CD4-positive, CD25-positive, alpha-beta regulatory T cell (primary cell): ENCODE measurements at regions not wholly inside any gene's neighbourhood (a gene's known extent, or its start where the extent isn't known, plus 50 kb on each side); places are given as distances from the start of the nearest gene placed in this dataset.
"Not testable (repeated sequence)": the region's sequence is repeated elsewhere in the genome, so short reads cannot be mapped to it uniquely, and the experiment has no call there.

Source experiments
- ATAC-seq, 2 donors: fragments of 150-1000 bp; cut with Tn5 transposase; one replicate each; pipeline ENCODE4 v1.10.0; 2021; ENCODE audit warnings: low read depth in 2 of 2, moderate number of reproducible peaks in 2 of 2, moderate library complexity in 1 of 2
- DNase-seq, 3 donors: peaks; one replicate each; pipeline versions ENCODE4 v3.0.0 to v3.0.0-alpha.2; 2012 to 2022; ENCODE audit warnings: mixed read lengths in 1 of 3
- H3K27ac ChIP-seq: one replicate; pipeline ENCODE4 v1.7.0; 2013; ENCODE audit warnings: mild to moderate bottlenecking, low read length; ENCODE audit not compliant: insufficient read depth, poor library complexity, severe bottlenecking
- H3K27me3 ChIP-seq: one replicate; pipeline ENCODE4 v1.7.0; 2013; ENCODE audit warnings: low read length; ENCODE audit not compliant: control insufficient read depth, insufficient read depth
- H3K36me3 ChIP-seq: one replicate; pipeline ENCODE4 v1.7.0; 2013; ENCODE audit warnings: mild to moderate bottlenecking, low read length, moderate library complexity; ENCODE audit not compliant: control insufficient read depth, insufficient read depth
- H3K4me1 ChIP-seq: 2 replicates; pipeline ENCODE4 v1.7.0; 2013; ENCODE audit warnings: mild to moderate bottlenecking, low read length; ENCODE audit not compliant: insufficient read depth, control insufficient read depth, poor library complexity, severe bottlenecking
- H3K4me3 ChIP-seq: one replicate; pipeline ENCODE4 v1.7.0; 2013; ENCODE audit warnings: low read depth, mild to moderate bottlenecking, low read length, moderate library complexity
- H3K9me3 ChIP-seq, 2 experiments: 1 replicate in 1 of 2; 2 replicates in 1 of 2; pipeline ENCODE4 v1.7.0; 2013; ENCODE audit warnings: low read length in 2 of 2, mild to moderate bottlenecking in 1 of 2, moderate library complexity in 1 of 2; ENCODE audit not compliant: control insufficient read depth in 2 of 2
- H3K27ac Mint-ChIP-seq, 3 donors: one replicate each; pipeline ENCODE4 v1.8.0; 2020 to 2022; ENCODE audit warnings: mild to moderate bottlenecking in 3 of 3, mixed read lengths in 3 of 3, moderate library complexity in 2 of 3
- H3K27me3 Mint-ChIP-seq: one replicate; pipeline ENCODE4 v1.8.0; 2022; ENCODE audit warnings: mild to moderate bottlenecking, mixed read lengths
- H3K36me3 Mint-ChIP-seq: one replicate; pipeline ENCODE4 v1.8.0; 2020; ENCODE audit warnings: mixed read lengths
- H3K4me1 Mint-ChIP-seq, 4 donors: one replicate each; pipeline ENCODE4 v1.8.0; 2020 to 2022; ENCODE audit warnings: mixed read lengths in 4 of 4, mild to moderate bottlenecking in 1 of 4
- H3K4me3 Mint-ChIP-seq, 4 donors: one replicate each; pipeline ENCODE4 v1.8.0; 2020 to 2022; ENCODE audit warnings: mild to moderate bottlenecking in 4 of 4, mixed read lengths in 4 of 4, moderate library complexity in 3 of 4
- H3K9me3 Mint-ChIP-seq, 7 donors: one replicate each; pipeline ENCODE4 v1.8.0; 2020 to 2022; ENCODE audit warnings: mixed read lengths in 7 of 7, mild to moderate bottlenecking in 3 of 7, moderate library complexity in 2 of 7

- no peak overlapping the region for H3K27ac Mint-ChIP-seq
- peaks cover 3% of the 10 kb centered on the region for H3K36me3 Mint-ChIP-seq
- no peak overlapping the region for H3K4me3 Mint-ChIP-seq
- peaks cover 31% of the 10 kb centered on the region for H3K27me3 Mint-ChIP-seq
- Histone ChIP-seq H3K27ac (no peak overlapping the region), H3K27me3 (peaks cover 1% of the 10 kb centered on the region), H3K4me1 (no peaks in the 10 kb centered on the region), H3K9me3 (peaks cover 0 to 2% of the 10 kb centered on the region in 2 experiments), H3K4me3 (no peak overlapping the region), H3K36me3 (no peaks in the 10 kb centered on the region)
- ATAC-seq = no peak
- peaks cover 4 to 9% (median 6%) of the 10 kb centered on the region in 4 donors for H3K4me1 Mint-ChIP-seq
- DNase-seq = no peak
- peaks cover 0 to 16% (median 3%) of the 10 kb centered on the region in 7 donors for H3K9me3 Mint-ChIP-seq
Measured at GRCh38 chr1:19552291-19553010, 67.1 kb upstream of the CAPZB start.

DNA sequence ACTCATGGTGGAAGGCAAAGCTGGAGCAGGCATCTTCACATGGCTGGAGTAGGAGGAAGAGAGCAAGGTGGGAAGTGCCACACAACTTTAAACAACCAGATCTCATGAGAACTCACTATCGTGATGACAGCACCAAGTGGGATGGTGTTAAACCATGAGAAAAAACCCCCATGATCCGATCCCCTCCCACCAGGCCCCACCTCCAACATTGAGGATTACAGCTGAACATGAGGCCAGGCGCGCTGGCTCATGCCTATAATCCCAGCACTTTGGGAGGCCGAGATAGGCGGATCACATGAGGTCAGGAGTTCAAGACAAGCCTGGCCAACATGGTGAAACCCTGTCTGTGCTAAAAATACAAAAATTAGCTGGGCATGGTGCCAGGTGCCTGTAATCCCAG is 66.5 kb upstream of the CAPZB start:
- H3K36me3 Mint-ChIP-seq, ATAC-seq, H3K36me3 ChIP-seq, H3K4me3 Mint-ChIP-seq, H3K4me3 ChIP-seq, H3K27ac Mint-ChIP-seq, H3K4me1 ChIP-seq, H3K9me3 ChIP-seq, H3K27ac ChIP-seq, DNase-seq, H3K27me3 ChIP-seq, H3K4me1 Mint-ChIP-seq: not testable (repeated sequence)
- Mint-ChIP-seq H3K9me3 (peaks cover 0 to 22% (median 3%) of the 10 kb centered on the region in 7 donors), H3K27me3 (peaks cover 32% of the 10 kb centered on the region)

GRCh38 chr1:19550437-19550836 is 65.1 kb upstream of the CAPZB start:
- not testable (repeated sequence) for H3K36me3 ChIP-seq, H3K9me3 ChIP-seq, H3K27ac Mint-ChIP-seq, H3K27me3 ChIP-seq, H3K4me3 Mint-ChIP-seq, ATAC-seq, DNase-seq, H3K27ac ChIP-seq, H3K36me3 Mint-ChIP-seq, H3K4me1 ChIP-seq, H3K4me3 ChIP-seq, H3K4me1 Mint-ChIP-seq
- peaks cover 0 to 29% (median 4%) of the 10 kb centered on the region in 7 donors for H3K9me3 Mint-ChIP-seq
- peaks cover 32% of the 10 kb centered on the region for H3K27me3 Mint-ChIP-seq

DNA sequence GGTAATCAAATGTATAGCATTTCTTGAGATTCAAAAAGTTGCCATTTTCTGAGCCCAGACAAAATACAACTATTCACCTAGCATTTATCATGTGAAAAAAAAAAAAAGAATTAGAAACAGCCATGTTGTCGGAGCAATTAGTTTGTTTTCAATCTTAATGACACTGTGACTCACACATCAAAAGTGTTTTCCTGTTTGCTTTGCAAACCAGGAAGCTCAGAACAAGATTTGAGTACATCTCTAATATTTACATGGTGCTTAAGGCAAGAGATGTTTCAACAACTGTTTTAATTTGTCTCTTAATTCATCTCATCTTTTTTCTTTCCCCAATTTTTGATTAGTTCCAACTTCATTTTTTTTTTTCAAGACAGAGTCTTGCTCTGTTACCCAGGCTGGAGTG is 62.5 kb upstream of the CAPZB start:
- Histone ChIP-seq H3K9me3 (peaks cover 0 to 10% of the 10 kb centered on the region in 2 experiments), H3K4me3 (peak overlapping the region; percentile 40), H3K27me3 (peaks cover 9% of the 10 kb centered on the region), H3K36me3 (no peaks in the 10 kb centered on the region), H3K4me1 (no peaks in the 10 kb centered on the region), H3K27ac (no peak overlapping the region)
- DNase-seq = peak in 1 of 3 donors; percentile 19
- Mint-ChIP-seq H3K4me1 (peaks cover 4 to 10% (median 7%) of the 10 kb centered on the region in 4 donors), H3K27me3 (peaks cover 29% of the 10 kb centered on the region), H3K27ac (peak overlapping the region in 2 of 3 donors; percentile 53 to 73), H3K36me3 (peaks cover 9% of the 10 kb centered on the region), H3K4me3 (peak overlapping the region in 2 of 4 donors; percentile 14 to 55), H3K9me3 (peaks cover 0 to 29% (median 2%) of the 10 kb centered on the region in 7 donors)
- peak; percentile 50 to 58 for ATAC-seq

GRCh38 chr1:19536519-19536918 is 51.2 kb upstream of the CAPZB start:
- H3K4me1 ChIP-seq = no peaks in the 10 kb centered on the region
- ATAC-seq (no peak), DNase-seq (no peak)
- no peak overlapping the region for H3K27ac ChIP-seq
- H3K4me1 Mint-ChIP-seq = peaks cover 0 to 4% (median under 1%) of the 10 kb centered on the region in 4 donors
- peaks cover 3 to 6% of the 10 kb centered on the region in 2 experiments for H3K9me3 ChIP-seq
- H3K27ac Mint-ChIP-seq = no peak overlapping the region
- H3K4me3 Mint-ChIP-seq = no peak overlapping the region
- H3K9me3 Mint-ChIP-seq = peaks cover 0 to 9% (median 4%) of the 10 kb centered on the region in 7 donors
- H3K27me3 ChIP-seq = no peaks in the 10 kb centered on the region
- no peaks in the 10 kb centered on the region for H3K36me3 Mint-ChIP-seq
- H3K27me3 Mint-ChIP-seq = no peaks in the 10 kb centered on the region
- no peak overlapping the region for H3K4me3 ChIP-seq
- no peaks in the 10 kb centered on the region for H3K36me3 ChIP-seq

DNA sequence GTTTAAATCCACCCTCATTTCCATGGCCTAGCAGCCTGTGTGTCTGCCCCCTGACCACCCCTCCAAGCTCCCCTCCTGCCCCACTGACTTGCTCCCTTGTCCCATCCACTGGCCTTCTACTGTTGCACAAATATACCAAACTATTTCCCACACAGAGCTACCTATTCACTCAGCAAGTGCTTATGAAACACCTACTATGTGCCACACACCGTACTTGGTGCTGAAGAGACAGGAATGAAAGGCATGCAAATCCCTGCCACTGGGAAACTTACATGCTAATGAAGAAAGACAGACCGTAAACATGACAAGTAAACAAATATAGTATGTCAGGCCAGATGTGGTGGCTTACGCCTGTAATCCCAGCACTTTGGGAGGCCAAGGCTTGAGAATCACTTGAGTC is 49.9 kb upstream of the CAPZB start:
- no peak for ATAC-seq
- no peaks in the 10 kb centered on the region for H3K36me3 ChIP-seq
- Mint-ChIP-seq H3K36me3 (no peaks in the 10 kb centered on the region), H3K9me3 (peaks cover 0 to 9% (median 5%) of the 10 kb centered on the region in 7 donors), H3K27ac (no peak overlapping the region), H3K4me1 (peaks cover 0 to 4% (median under 1%) of the 10 kb centered on the region in 4 donors), H3K4me3 (no peak overlapping the region), H3K27me3 (no peaks in the 10 kb centered on the region)
- no peak for DNase-seq
- peaks cover 3 to 6% of the 10 kb centered on the region in 2 experiments for H3K9me3 ChIP-seq
- no peaks in the 10 kb centered on the region for H3K4me1 ChIP-seq
- no peaks in the 10 kb centered on the region for H3K27me3 ChIP-seq
- no peak overlapping the region for H3K27ac ChIP-seq
- no peak overlapping the region for H3K4me3 ChIP-seq
